ENCODE measurements at regions not wholly inside any gene's neighbourhood (a gene's known extent, or its start where the extent isn't known, plus 50 kb on each side); places are given as distances from the start of the nearest gene placed in this dataset.
"Not testable (repeated sequence)": the region's sequence is repeated elsewhere in the genome, so short reads cannot be mapped to it uniquely, and the experiment has no call there.

GRCh38 chr7:63043657-63044543 lies 954.7 kb upstream of the ZNF722 start:
- no peak for DNase-seq
- intact Hi-C loops (cut with DNase I), result no loop called here

GRCh38 chr7:63044721-63045120 lies 953.9 kb upstream of the ZNF722 start:
- intact Hi-C loops (cut with DNase I), result no loop called here
- no peak for DNase-seq

- intact Hi-C loops (cut with DNase I), result no loop called here
- DNase-seq, result no peak
These were observed 953.1 kb upstream of the ZNF722 start for GRCh38 chr7:63045575-63045974.

- intact Hi-C loops (cut with DNase I), result no loop called here
- DNase-seq, result no peak
These were observed 952.0 kb upstream of the ZNF722 start for GRCh38 chr7:63046612-63047011.

- DNase-seq, result peak in 1 of 42 donors; percentile 29
- intact Hi-C loops (cut with DNase I), result no loop called here
These were observed 951.6 kb upstream of the ZNF722 start for GRCh38 chr7:63047061-63047460.

- intact Hi-C loops (cut with DNase I), result no loop called here
- DNase-seq, result peak in 1 of 42 donors; percentile 19
These were observed 951.1 kb upstream of the ZNF722 start for GRCh38 chr7:63047546-63047945.

GRCh38 chr7:63054191-63054661 lies 944.4 kb upstream of the ZNF722 start:
- no peak for DNase-seq

GRCh38 chr7:63057265-63057664 lies 941.4 kb upstream of the ZNF722 start:
- no peak for DNase-seq
- intact Hi-C loops (cut with DNase I), result no loop called here

More at GRCh38 chr7:63054191-63054661, 944.4 kb upstream of the ZNF722 start:
- intact Hi-C loops (cut with DNase I), result no loop called here

GRCh38 chr7:63060701-63061100 lies 937.9 kb upstream of the ZNF722 start:
- intact Hi-C loops (cut with DNase I), result not testable (repeated sequence)
- DNase-seq, result peak in 1 of 42 donors; percentile 12

- peak in 1 of 42 donors; percentile 7 for DNase-seq
- intact Hi-C loops (cut with DNase I), result no loop called here
These were observed 933.0 kb upstream of the ZNF722 start for GRCh38 chr7:63065684-63066083.

- intact Hi-C loops (cut with DNase I), result not testable (repeated sequence)
These were observed 932.4 kb upstream of the ZNF722 start for GRCh38 chr7:63066235-63066634.

GRCh38 chr7:63067897-63068585 lies 930.6 kb upstream of the ZNF722 start:
- intact Hi-C loops (cut with DNase I), result no loop called here
- DNase-seq, result peak in 6 of 42 donors; percentile 8 to 49 (median 31)

More at GRCh38 chr7:63066235-63066634, 932.4 kb upstream of the ZNF722 start:
- not testable (repeated sequence) for DNase-seq

- DNase-seq, result peak in 1 of 42 donors; percentile 15
- intact Hi-C loops (cut with DNase I), result no loop called here
These were observed 928.0 kb upstream of the ZNF722 start for GRCh38 chr7:63070696-63071095.

- no peak for DNase-seq
- intact Hi-C loops (cut with DNase I), result no loop called here
These were observed 927.3 kb upstream of the ZNF722 start for GRCh38 chr7:63071396-63071795.

- DNase-seq, result peak in 1 of 42 donors; percentile 29
- intact Hi-C loops (cut with DNase I), result no loop called here
These were observed 926.7 kb upstream of the ZNF722 start for GRCh38 chr7:63071920-63072319.

GRCh38 chr7:63072806-63073205 lies 925.8 kb upstream of the ZNF722 start:
- intact Hi-C loops (cut with DNase I), result no loop called here
- DNase-seq, result peak in 1 of 42 donors; percentile 26

- no peak for DNase-seq
- intact Hi-C loops (cut with DNase I), result no loop called here
These were observed 925.4 kb upstream of the ZNF722 start for GRCh38 chr7:63073286-63073685.

- intact Hi-C loops (cut with DNase I), result no loop called here
- DNase-seq, result peak in 1 of 42 donors; percentile 16
These were observed 924.9 kb upstream of the ZNF722 start for GRCh38 chr7:63073736-63074135.

GRCh38 chr7:63077841-63078240 lies 920.8 kb upstream of the ZNF722 start:
- intact Hi-C loops (cut with DNase I), result no loop called here
- no peak for DNase-seq

- DNase-seq, result no peak
- intact Hi-C loops (cut with DNase I), result no loop called here
These were observed 918.2 kb upstream of the ZNF722 start for GRCh38 chr7:63080406-63080805.
